ENCODE measurements at regions not wholly inside any gene's neighbourhood (a gene's known extent, or its start where the extent isn't known, plus 50 kb on each side); places are given as distances from the start of the nearest gene placed in this dataset.

DNA sequence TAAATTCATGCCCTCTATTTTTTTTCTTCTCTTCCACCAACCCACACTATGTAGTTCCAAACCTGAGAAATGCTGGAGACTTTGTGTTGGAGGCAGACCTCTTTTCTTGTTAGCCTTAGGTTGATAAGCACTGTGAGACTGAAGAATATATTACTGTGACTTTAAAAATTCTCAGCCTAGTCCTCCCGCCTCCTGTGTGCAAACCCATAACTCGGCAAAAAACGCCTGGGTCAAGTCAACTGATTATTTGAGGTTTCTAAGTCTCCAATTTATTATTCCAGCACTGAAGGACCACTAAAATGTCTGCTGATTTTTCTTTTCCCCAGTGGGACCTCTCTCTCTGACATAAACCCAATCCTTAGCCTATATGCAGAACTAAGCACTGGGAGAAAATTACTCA, 1946.0 kb upstream of the RAG2 start:
- TF ChIP-seq, protein P1, sequence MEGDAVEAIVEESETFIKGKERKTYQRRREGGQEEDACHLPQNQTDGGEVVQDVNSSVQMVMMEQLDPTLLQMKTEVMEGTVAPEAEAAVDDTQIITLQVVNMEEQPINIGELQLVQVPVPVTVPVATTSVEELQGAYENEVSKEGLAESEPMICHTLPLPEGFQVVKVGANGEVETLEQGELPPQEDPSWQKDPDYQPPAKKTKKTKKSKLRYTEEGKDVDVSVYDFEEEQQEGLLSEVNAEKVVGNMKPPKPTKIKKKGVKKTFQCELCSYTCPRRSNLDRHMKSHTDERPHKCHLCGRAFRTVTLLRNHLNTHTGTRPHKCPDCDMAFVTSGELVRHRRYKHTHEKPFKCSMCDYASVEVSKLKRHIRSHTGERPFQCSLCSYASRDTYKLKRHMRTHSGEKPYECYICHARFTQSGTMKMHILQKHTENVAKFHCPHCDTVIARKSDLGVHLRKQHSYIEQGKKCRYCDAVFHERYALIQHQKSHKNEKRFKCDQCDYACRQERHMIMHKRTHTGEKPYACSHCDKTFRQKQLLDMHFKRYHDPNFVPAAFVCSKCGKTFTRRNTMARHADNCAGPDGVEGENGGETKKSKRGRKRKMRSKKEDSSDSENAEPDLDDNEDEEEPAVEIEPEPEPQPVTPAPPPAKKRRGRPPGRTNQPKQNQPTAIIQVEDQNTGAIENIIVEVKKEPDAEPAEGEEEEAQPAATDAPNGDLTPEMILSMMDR (IDR thresholded peaks at IDR 0.05), result no peak
- no peak for TF ChIP-seq POLR2A (IDR thresholded peaks at IDR 0.05)

Measured in stomach (tissue), 4 donors.